SK-N-SH (cell line): ENCODE measurements at regions not wholly inside any gene's neighbourhood (a gene's known extent, or its start where the extent isn't known, plus 50 kb on each side); places are given as distances from the start of the nearest gene placed in this dataset.

Experiments
- CHD2 ChIP-seq: fragments of 150-350 bp; IDR thresholded peaks from 2 replicates; pipeline ENCODE4 v1.6.1; 2018; ENCODE audit warnings: low read length; ENCODE audit not compliant: partially characterized antibody
- GABPA ChIP-seq: IDR thresholded peaks from 2 replicates; pipeline ENCODE4 v1.4.0; 2012; ENCODE audit warnings: low read depth, mild to moderate bottlenecking
- GATA2 ChIP-seq: sonication (generic); formaldehyde crosslinking; IDR thresholded peaks from 2 replicates; pipeline ENCODE4 v1.5.0; 2020; ENCODE audit warnings: mild to moderate bottlenecking, missing genetic modification reagents
- JUND ChIP-seq: IDR thresholded peaks from 2 replicates; pipeline ENCODE4 v1.4.0; 2012
- POLR2AphosphoS5 ChIP-seq: IDR thresholded peaks from 2 replicates; pipeline ENCODE4 v1.6.1; 2012; ENCODE audit warnings: low read depth, low read length
- RXRA ChIP-seq: IDR thresholded peaks from 2 replicates; pipeline ENCODE4 v1.4.0; 2012; ENCODE audit warnings: low read depth, mild to moderate bottlenecking, borderline replicate concordance
- YY1 ChIP-seq: IDR thresholded peaks from 2 replicates; pipeline ENCODE4 v1.4.0; 2012; ENCODE audit warnings: low read depth, mild to moderate bottlenecking
- TF ChIP-seq, protein P1 (sequence below): fragments of 200-600 bp; sonication (generic); IDR thresholded peaks from 2 replicates; pipeline ENCODE4 v1.6.1; 2017; ENCODE audit warnings: antibody characterized with exemption, mild to moderate bottlenecking, moderate library complexity

DNA sequence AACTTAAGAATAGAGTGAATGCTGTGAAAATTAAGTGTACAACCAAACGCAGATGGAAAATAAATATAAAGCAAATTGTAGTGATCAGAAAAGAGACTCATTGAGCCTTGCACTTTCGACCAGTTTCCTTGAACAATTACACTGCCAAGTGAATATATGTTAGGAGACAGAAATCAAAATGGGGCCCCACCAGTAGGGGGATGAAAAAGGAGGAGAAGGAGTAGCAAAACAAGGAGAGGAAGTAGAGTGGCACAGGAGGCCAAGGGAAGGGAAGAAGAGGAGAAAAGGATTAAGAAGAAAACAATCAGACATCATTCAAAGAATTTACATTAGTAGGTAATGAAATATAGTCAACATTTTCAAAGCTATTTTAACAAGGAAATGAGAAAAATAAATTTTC, 1770.6 kb downstream of the PLA2G4A start:
- TF ChIP-seq POLR2AphosphoS5 = no peak
- TF ChIP-seq GABPA = no peak
- TF ChIP-seq, protein P1, sequence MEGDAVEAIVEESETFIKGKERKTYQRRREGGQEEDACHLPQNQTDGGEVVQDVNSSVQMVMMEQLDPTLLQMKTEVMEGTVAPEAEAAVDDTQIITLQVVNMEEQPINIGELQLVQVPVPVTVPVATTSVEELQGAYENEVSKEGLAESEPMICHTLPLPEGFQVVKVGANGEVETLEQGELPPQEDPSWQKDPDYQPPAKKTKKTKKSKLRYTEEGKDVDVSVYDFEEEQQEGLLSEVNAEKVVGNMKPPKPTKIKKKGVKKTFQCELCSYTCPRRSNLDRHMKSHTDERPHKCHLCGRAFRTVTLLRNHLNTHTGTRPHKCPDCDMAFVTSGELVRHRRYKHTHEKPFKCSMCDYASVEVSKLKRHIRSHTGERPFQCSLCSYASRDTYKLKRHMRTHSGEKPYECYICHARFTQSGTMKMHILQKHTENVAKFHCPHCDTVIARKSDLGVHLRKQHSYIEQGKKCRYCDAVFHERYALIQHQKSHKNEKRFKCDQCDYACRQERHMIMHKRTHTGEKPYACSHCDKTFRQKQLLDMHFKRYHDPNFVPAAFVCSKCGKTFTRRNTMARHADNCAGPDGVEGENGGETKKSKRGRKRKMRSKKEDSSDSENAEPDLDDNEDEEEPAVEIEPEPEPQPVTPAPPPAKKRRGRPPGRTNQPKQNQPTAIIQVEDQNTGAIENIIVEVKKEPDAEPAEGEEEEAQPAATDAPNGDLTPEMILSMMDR = peak; percentile 14; the same call in 1 of the 2 replicates
- TF ChIP-seq CHD2 = no peak
- no peak for TF ChIP-seq YY1
- TF ChIP-seq JUND = no peak
- TF ChIP-seq RXRA = no peak
- TF ChIP-seq GATA2 (CRISPR knock-in tag) = no peak
